HG02885 (cell line): ENCODE measurements at regions not wholly inside any gene's neighbourhood (a gene's known extent, or its start where the extent isn't known, plus 50 kb on each side); places are given as distances from the start of the nearest gene placed in this dataset.
"Not testable (repeated sequence)": the region's sequence is repeated elsewhere in the genome, so short reads cannot be mapped to it uniquely, and the experiment has no call there.

Experiments used
- ATAC-seq: cut with Tn5 transposase; IDR thresholded peaks from one replicate; pipeline ENCODE4 v1.9.1; 2021; ENCODE audit warnings: mild to moderate bottlenecking; ENCODE audit not compliant: unreplicated experiment, poor library complexity

- ATAC-seq = no peak
Observed at GRCh38 chr11:97574976-97575665, 1185.3 kb downstream of the JRKL start.

- no peak for ATAC-seq
Observed at GRCh38 chr11:97607291-97608000, 1217.6 kb downstream of the JRKL start.

- ATAC-seq = no peak
Observed at GRCh38 chr11:97610000-97610399, 1220.2 kb downstream of the JRKL start.

- ATAC-seq = no peak
Observed at GRCh38 chr11:97610854-97611253, 1221.0 kb downstream of the JRKL start.

GRCh38 chr11:97611345-97611744, 1221.5 kb downstream of the JRKL start:
- ATAC-seq = no peak

- no peak for ATAC-seq
Observed at GRCh38 chr11:97614606-97615005, 1224.8 kb downstream of the JRKL start.

- ATAC-seq = no peak
Observed at GRCh38 chr11:97615546-97615945, 1225.7 kb downstream of the JRKL start.

- ATAC-seq = no peak
Observed at GRCh38 chr11:97617031-97617430, 1227.2 kb downstream of the JRKL start.

GRCh38 chr11:97620007-97620406, 1230.2 kb downstream of the JRKL start:
- ATAC-seq = no peak

- no peak for ATAC-seq
Observed at GRCh38 chr11:97621282-97621681, 1231.5 kb downstream of the JRKL start.

- ATAC-seq = no peak
Observed at GRCh38 chr11:97622795-97623194, 1233.0 kb downstream of the JRKL start.

- not testable (repeated sequence) for ATAC-seq
Observed at GRCh38 chr11:97636741-97637140, 1246.9 kb downstream of the JRKL start.

GRCh38 chr11:97637701-97638100, 1247.9 kb downstream of the JRKL start:
- no peak for ATAC-seq

- no peak for ATAC-seq
Observed at GRCh38 chr11:97638641-97639224, 1248.9 kb downstream of the JRKL start.

- no peak for ATAC-seq
Observed at GRCh38 chr11:97641988-97642387, 1252.2 kb downstream of the JRKL start.

GRCh38 chr11:97645736-97646135, 1255.9 kb downstream of the JRKL start:
- ATAC-seq = no peak

GRCh38 chr11:97656356-97656755, 1266.5 kb downstream of the JRKL start:
- ATAC-seq = no peak

- ATAC-seq = no peak
Observed at GRCh38 chr11:97657852-97658251, 1268.0 kb downstream of the JRKL start.

GRCh38 chr11:97667057-97667456, 1277.2 kb downstream of the JRKL start:
- no peak for ATAC-seq

GRCh38 chr11:97683733-97684132, 1293.9 kb downstream of the JRKL start:
- ATAC-seq = no peak
